ENCODE measurements at regions not wholly inside any gene's neighbourhood (a gene's known extent, or its start where the extent isn't known, plus 50 kb on each side); places are given as distances from the start of the nearest gene placed in this dataset.

DNA sequence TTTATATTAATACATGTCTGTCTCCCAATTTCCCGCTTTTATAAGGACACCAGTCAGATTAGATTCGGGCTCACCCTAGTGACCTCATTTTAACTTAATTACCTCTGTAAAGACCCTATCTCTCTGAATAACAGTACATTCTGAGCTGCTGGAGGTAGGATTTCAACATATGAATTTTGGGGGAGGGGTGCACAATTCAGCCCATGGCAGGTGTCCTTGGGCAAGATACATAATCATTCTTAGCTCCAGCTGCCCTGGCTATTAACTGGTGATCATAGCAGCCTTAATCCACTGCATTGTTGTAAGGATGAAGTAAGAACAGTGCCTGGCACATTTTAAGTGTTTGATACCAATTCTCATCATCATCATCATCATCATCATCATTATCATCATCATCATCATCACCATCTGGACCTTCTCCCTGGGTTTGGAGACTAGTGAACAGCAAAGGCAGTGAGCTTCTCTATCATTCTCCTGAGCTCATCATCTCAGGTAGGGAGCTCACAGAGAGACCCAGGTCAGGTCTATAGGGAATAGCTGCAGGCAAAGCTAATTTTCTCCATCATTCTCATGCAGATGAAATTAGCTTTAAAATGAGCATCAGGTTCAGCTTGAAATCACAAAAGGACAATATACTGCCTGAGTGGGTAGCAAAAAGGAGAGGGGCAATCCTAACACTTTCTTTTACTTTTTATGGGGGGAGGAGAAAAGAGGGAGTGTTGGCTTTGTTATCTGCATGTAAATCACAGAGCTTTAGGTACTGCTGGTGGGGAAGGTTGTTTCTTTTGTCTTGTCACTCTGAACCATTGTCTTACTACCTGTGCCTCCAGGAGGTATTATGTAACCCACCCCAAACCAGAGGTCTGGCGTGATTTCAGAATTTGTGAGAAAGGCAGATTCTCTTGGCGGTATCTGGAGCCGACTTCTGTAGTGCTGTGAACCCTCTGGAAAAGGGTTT lies 125.5 kb upstream of the SPRED2 start:
- Histone ChIP-seq H3K9me3 (no peaks in the 10 kb centered on the region), H3K4me1 (ENCODE audit: control insufficient read depth in 1 of 2, low read depth in 2 of 2) (no peaks in the 10 kb centered on the region), H3K27ac (no peak overlapping the region), H3K27me3 (replicated peaks; ENCODE audit: insufficient read depth) (no peaks in the 10 kb centered on the region), H3K36me3 (no peaks in the 10 kb centered on the region), H3K4me3 (no peak overlapping the region)
- DNase-seq (ENCODE audit: low spot score) (no peak), ATAC-seq (ENCODE audit: insufficient number of reproducible peaks, low FRiP score, low read depth) (no peak)
- no peak for TF ChIP-seq CTCF (IDR thresholded peaks at IDR 0.05)

GRCh38 chr2:65554765-65555591 lies 122.6 kb upstream of the SPRED2 start:
- H3K27me3 ChIP-seq (replicated peaks; ENCODE audit: insufficient read depth): no peaks in the 10 kb centered on the region
- H3K27ac ChIP-seq: no peak overlapping the region
- DNase-seq (ENCODE audit: low spot score) (no peak), ATAC-seq (ENCODE audit: insufficient number of reproducible peaks, low FRiP score, low read depth) (no peak)
- no peak for TF ChIP-seq CTCF (IDR thresholded peaks at IDR 0.05)
- H3K4me1 ChIP-seq (ENCODE audit: control insufficient read depth in 1 of 2, low read depth in 2 of 2): no peaks in the 10 kb centered on the region
- no peak overlapping the region for H3K4me3 ChIP-seq
- no peaks in the 10 kb centered on the region for H3K9me3 ChIP-seq
- no peaks in the 10 kb centered on the region for H3K36me3 ChIP-seq

DNA sequence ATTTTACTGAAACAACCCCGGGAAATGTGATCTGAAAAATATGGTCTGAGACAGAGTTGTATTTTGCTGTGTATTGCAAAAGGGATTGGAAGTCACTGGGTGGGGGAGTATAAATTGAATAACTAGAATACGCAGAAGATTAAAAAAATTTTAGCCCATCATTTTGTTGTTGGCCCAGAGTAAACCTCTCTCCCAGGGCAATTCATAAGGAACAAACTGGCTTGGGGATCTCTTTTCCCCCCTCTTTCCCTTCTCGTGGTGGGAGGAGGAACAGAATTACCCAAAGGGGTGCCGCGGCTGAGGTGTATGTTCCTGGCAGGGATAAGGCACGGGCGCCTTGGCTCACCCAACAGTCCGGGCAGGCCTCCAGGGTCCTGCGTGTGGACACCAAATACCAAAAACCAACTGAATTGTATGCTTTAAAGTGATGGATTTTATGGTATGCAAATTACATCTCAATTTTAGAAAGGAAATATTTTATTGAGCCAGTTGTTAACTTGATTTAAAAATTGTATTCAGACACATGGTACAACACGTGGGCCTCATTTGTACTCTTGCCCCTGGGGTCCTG lies 121.2 kb upstream of the SPRED2 start:
- no peak for DNase-seq (ENCODE audit: low spot score)
- Histone ChIP-seq H3K27ac (no peak overlapping the region), H3K36me3 (no peaks in the 10 kb centered on the region), H3K4me1 (ENCODE audit: control insufficient read depth in 1 of 2, low read depth in 2 of 2) (no peaks in the 10 kb centered on the region), H3K9me3 (no peaks in the 10 kb centered on the region), H3K27me3 (replicated peaks; ENCODE audit: insufficient read depth) (no peaks in the 10 kb centered on the region), H3K4me3 (peak overlapping the region; percentile 42)
- peak; percentile 1 for TF ChIP-seq CTCF (IDR thresholded peaks at IDR 0.05)
- ATAC-seq (ENCODE audit: insufficient number of reproducible peaks, low FRiP score, low read depth): no peak

GRCh38 chr2:65551528-65551927 lies 119.1 kb upstream of the SPRED2 start:
- Histone ChIP-seq H3K27me3 (replicated peaks; ENCODE audit: insufficient read depth) (no peaks in the 10 kb centered on the region), H3K9me3 (no peaks in the 10 kb centered on the region), H3K4me1 (ENCODE audit: control insufficient read depth in 1 of 2, low read depth in 2 of 2) (no peaks in the 10 kb centered on the region), H3K36me3 (no peaks in the 10 kb centered on the region), H3K4me3 (no peak overlapping the region), H3K27ac (no peak overlapping the region)
- TF ChIP-seq CTCF (IDR thresholded peaks at IDR 0.05): no peak
- ATAC-seq (ENCODE audit: insufficient number of reproducible peaks, low FRiP score, low read depth) (no peak), DNase-seq (ENCODE audit: low spot score) (no peak)

GRCh38 chr2:65550246-65550645 lies 117.8 kb upstream of the SPRED2 start:
- Histone ChIP-seq H3K4me1 (ENCODE audit: control insufficient read depth in 1 of 2, low read depth in 2 of 2) (peaks cover 0 to 12% of the 10 kb centered on the region in 2 donors), H3K4me3 (no peak overlapping the region), H3K9me3 (no peaks in the 10 kb centered on the region), H3K27me3 (replicated peaks; ENCODE audit: insufficient read depth) (no peaks in the 10 kb centered on the region), H3K36me3 (no peaks in the 10 kb centered on the region), H3K27ac (no peak overlapping the region)
- DNase-seq (ENCODE audit: low spot score): no peak
- no peak for TF ChIP-seq CTCF (IDR thresholded peaks at IDR 0.05)
- ATAC-seq (ENCODE audit: insufficient number of reproducible peaks, low FRiP score, low read depth): no peak
